Adrenal gland (tissue), 9 donors: ENCODE measurements at regions not wholly inside any gene's neighbourhood (a gene's known extent, or its start where the extent isn't known, plus 50 kb on each side); places are given as distances from the start of the nearest gene placed in this dataset.

Experiments
- DNase-seq, 7 donors: peaks; one replicate each; pipeline ENCODE4 v3.0.0-alpha.2; 2019 to 2020
- H3K27ac ChIP-seq, 5 donors: fragments of 200-600 bp; sonication (generic) in 4 of 5; 1 replicate in 3 of 5; 2 replicates in 2 of 5; pipeline versions ENCODE4 v1.5.1 to v1.8.0; 2016 to 2020; ENCODE audit warnings: mild to moderate bottlenecking in 1 of 5
- H3K27me3 ChIP-seq: fragments of 200-600 bp; 2 replicates; pipeline ENCODE4 v1.8.0; 2021
- H3K36me3 ChIP-seq, 2 donors: fragments of 200-600 bp; replicated peaks in 1 of 2; 1 replicate in 1 of 2; 2 replicates in 1 of 2; pipeline versions ENCODE4 v1.5.1 to v1.8.0; 2018 to 2022
- H3K4me1 ChIP-seq, 2 donors: fragments of 200-600 bp; replicated peaks in 1 of 2; 1 replicate in 1 of 2; 2 replicates in 1 of 2; pipeline versions ENCODE4 v1.5.1 to v1.8.0; 2018 to 2021
- H3K4me3 ChIP-seq, 4 donors: fragments of 200-600 bp; sonication (generic) in 3 of 4; one replicate each; pipeline ENCODE4 v1.5.1; 2016 to 2018
- H3K9me3 ChIP-seq, 3 donors: fragments of 200-600 bp; sonication (generic) in 1 of 3; replicated peaks in 1 of 3; 1 replicate in 2 of 3; 2 replicates in 1 of 3; pipeline versions ENCODE4 v1.5.1 to v1.8.0; 2016 to 2021
- CTCF ChIP-seq, 6 experiments: fragments of 450-650 bp in 4 of 6; fragments of 200-600 bp in 2 of 6; sonication (generic) in 1 of 6; IDR thresholded peaks; 1 replicate in 5 of 6; 2 replicates in 1 of 6; pipeline versions ENCODE4 v1.5.1 to v1.8.0; 2016 to 2021; ENCODE audit warnings: antibody characterized with exemption in 6 of 6, mild to moderate bottlenecking in 2 of 6, moderate library complexity in 1 of 6
- POLR2A ChIP-seq, 2 donors: fragments of 450-650 bp; IDR thresholded peaks; one replicate each; pipeline ENCODE4 v1.6.1; 2017; ENCODE audit warnings: antibody characterized with exemption in 2 of 2, mild to moderate bottlenecking in 2 of 2, moderate library complexity in 1 of 2
- WGBS, 4 donors: extraction: QIAGEN DNeasy Blood & Tissue Kit in 2 of 4; methylation state at CpG; one replicate each; pipeline versions ENCODE4 v1.1.5 to v1.1.7; 2013 to 2017; 5-methylcytosine and 5-hydroxymethylcytosine counted together
- intact Hi-C, 2 donors: fragments of 100-400 bp; cut with DNase I; formaldehyde crosslinking; loops; one replicate each; pipeline versions ENCODE4 v1.14.1 to v1.15.0; 2022 to 2023
- donor health status: healthy with polysubstance abuse.
- donor health status: Bipolar disorder and iron deficiency.
- donor health status: DM: yes; HTN: yes; CAD: no.
- donor health status: DM: no; HTN: no; CAD: no.
- donor health status: DM: no; HTN: no; CAD: no.

GRCh38 chr10:117734731-117735405 is 192.3 kb downstream of the EMX2 start:
- H3K36me3 ChIP-seq, result no peaks in the 10 kb centered on the region
- peaks cover 28% of the 10 kb centered on the region for H3K27me3 ChIP-seq
- peak in 1 of 7 donors; percentile 40 for DNase-seq
- intact Hi-C loops, result no loop called here
- WGBS, 4 donors, result 6 to 21% (median 6%) methylated on average over 5 to 48 of the region's 48 CpGs
- TF ChIP-seq POLR2A (IDR thresholded peaks at IDR 0.05), result no peak
- no peak for TF ChIP-seq CTCF (IDR thresholded peaks at IDR 0.05)
- no peaks in the 10 kb centered on the region for H3K4me1 ChIP-seq
- H3K4me3 ChIP-seq, result no peak overlapping the region
- H3K9me3 ChIP-seq, result no peaks in the 10 kb centered on the region
- no peak overlapping the region for H3K27ac ChIP-seq

GRCh38 chr10:117736655-117737054 is 194.1 kb downstream of the EMX2 start:
- TF ChIP-seq POLR2A (IDR thresholded peaks at IDR 0.05) (no peak), CTCF (IDR thresholded peaks at IDR 0.05) (no peak)
- Histone ChIP-seq H3K36me3 (no peaks in the 10 kb centered on the region), H3K27ac (no peak overlapping the region), H3K4me3 (no peak overlapping the region), H3K4me1 (no peaks in the 10 kb centered on the region), H3K9me3 (no peaks in the 10 kb centered on the region), H3K27me3 (peaks cover 25% of the 10 kb centered on the region)
- DNase-seq, result peak in 2 of 7 donors; percentile 20 to 35
- intact Hi-C loops, result no loop called here
- 53 to 68% (median 61%) methylated on average over 6 to 7 of the region's 7 CpGs for WGBS, 4 donors

GRCh38 chr10:117740088-117740487 is 197.5 kb downstream of the EMX2 start:
- H3K27me3 ChIP-seq, result peaks cover 7% of the 10 kb centered on the region
- no peaks in the 10 kb centered on the region for H3K9me3 ChIP-seq
- H3K4me1 ChIP-seq, result no peaks in the 10 kb centered on the region
- no peak overlapping the region for H3K27ac ChIP-seq
- no peak for DNase-seq
- H3K36me3 ChIP-seq, result no peaks in the 10 kb centered on the region
- H3K4me3 ChIP-seq, result no peak overlapping the region
- intact Hi-C loops, result no loop called here
- 78 to 100% (median 91%) methylated on average over 1 of the region's 1 CpG for WGBS, 4 donors
- TF ChIP-seq CTCF (IDR thresholded peaks at IDR 0.05) (no peak), POLR2A (IDR thresholded peaks at IDR 0.05) (no peak)

GRCh38 chr10:117740691-117741222 is 198.2 kb downstream of the EMX2 start:
- Histone ChIP-seq H3K27ac (no peak overlapping the region), H3K4me1 (no peaks in the 10 kb centered on the region), H3K9me3 (no peaks in the 10 kb centered on the region), H3K4me3 (no peak overlapping the region), H3K27me3 (no peaks in the 10 kb centered on the region), H3K36me3 (no peaks in the 10 kb centered on the region)
- 51 to 56% (median 54%) methylated on average over 6 of the region's 6 CpGs for WGBS, 4 donors
- intact Hi-C loops, result no loop called here
- TF ChIP-seq POLR2A (IDR thresholded peaks at IDR 0.05) (no peak), CTCF (IDR thresholded peaks at IDR 0.05) (no peak)
- no peak for DNase-seq
